Neutrophil (primary cell): ENCODE measurements at regions not wholly inside any gene's neighbourhood (a gene's known extent, or its start where the extent isn't known, plus 50 kb on each side); places are given as distances from the start of the nearest gene placed in this dataset.

ENCODE experiments used
- H3K27ac ChIP-seq: fragments of 200-600 bp; sonication (generic); 2 replicates; pipeline ENCODE4 v1.5.1; 2016; ENCODE audit warnings: mild to moderate bottlenecking, moderate library complexity
- H3K27me3 ChIP-seq: fragments of 200-600 bp; sonication (generic); 2 replicates; pipeline ENCODE4 v1.6.0; 2016; ENCODE audit warnings: mild to moderate bottlenecking
- H3K36me3 ChIP-seq: fragments of 200-600 bp; sonication (generic); 2 replicates; pipeline ENCODE4 v1.5.1; 2017
- H3K4me1 ChIP-seq, 2 experiments: fragments of 200-600 bp in 1 of 2; sonication (generic) in 1 of 2; 1 replicate in 1 of 2; 2 replicates in 1 of 2; pipeline versions ENCODE4 v1.5.1 to v1.6.1; 2013 to 2016; ENCODE audit warnings: low read depth in 1 of 2, low read length in 1 of 2, mild to moderate bottlenecking in 1 of 2, moderate library complexity in 1 of 2; ENCODE audit not compliant: control insufficient read depth in 1 of 2, insufficient read depth in 1 of 2
- H3K4me3 ChIP-seq, 2 experiments: fragments of 200-600 bp in 1 of 2; sonication (generic) in 1 of 2; 1 replicate in 1 of 2; 2 replicates in 1 of 2; pipeline ENCODE4 v1.5.1; 2013 to 2016; ENCODE audit warnings: low read depth in 1 of 2, low read length in 1 of 2, mild to moderate bottlenecking in 1 of 2, moderate library complexity in 1 of 2
- H3K9me3 ChIP-seq: fragments of 200-600 bp; sonication (generic); 2 replicates; pipeline ENCODE4 v1.5.1; 2016
- TF ChIP-seq, protein P1 (sequence below): fragments of 200-600 bp; sonication (generic); IDR thresholded peaks from 2 replicates; pipeline ENCODE4 v1.5.1; 2016; ENCODE audit warnings: antibody characterized with exemption

DNA sequence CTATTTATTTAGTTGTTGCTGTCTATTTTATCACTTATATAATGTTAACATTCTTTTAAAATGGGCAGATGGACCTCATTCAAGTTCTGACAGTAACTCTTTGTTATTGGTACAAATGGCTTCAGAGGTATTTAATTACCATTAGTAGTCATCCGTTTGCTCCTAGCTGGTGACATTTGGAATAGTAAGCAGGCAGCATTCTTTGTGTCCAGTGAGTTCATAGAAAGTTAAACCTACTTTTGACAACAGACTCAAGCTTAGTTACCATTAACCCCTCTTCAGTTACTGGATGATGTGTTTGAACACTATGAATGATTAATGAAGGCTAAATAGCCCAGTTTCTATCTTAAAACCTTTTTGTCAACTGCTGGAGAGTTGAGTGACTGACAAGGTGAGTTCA lies 500.7 kb upstream of the ATP11B start:
- H3K4me1 ChIP-seq, result no peaks in the 10 kb centered on the region

DNA sequence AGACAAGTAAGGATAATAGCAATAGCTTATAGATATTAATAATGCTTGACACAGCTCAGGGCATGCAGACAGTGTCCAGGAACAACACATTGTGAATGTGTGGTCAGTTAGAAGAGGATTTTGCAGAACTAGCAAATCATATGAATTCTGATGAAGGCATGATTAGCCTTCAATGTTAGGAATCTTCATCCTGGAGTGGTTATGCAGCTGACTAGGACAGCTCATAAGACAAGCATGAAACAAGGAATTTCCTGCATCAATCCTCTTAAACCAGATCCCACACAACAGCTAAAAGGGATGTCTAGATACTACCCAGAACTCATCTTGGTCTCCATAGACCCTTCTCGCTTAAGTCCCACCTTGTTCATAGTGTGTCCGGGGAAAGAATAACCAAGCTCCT lies 499.0 kb upstream of the ATP11B start:
- Histone ChIP-seq H3K36me3 (no peaks in the 10 kb centered on the region), H3K4me3 (no peak overlapping the region), H3K9me3 (no peaks in the 10 kb centered on the region), H3K27ac (no peak overlapping the region), H3K4me1 (no peaks in the 10 kb centered on the region), H3K27me3 (no peaks in the 10 kb centered on the region)
- TF ChIP-seq, protein P1, sequence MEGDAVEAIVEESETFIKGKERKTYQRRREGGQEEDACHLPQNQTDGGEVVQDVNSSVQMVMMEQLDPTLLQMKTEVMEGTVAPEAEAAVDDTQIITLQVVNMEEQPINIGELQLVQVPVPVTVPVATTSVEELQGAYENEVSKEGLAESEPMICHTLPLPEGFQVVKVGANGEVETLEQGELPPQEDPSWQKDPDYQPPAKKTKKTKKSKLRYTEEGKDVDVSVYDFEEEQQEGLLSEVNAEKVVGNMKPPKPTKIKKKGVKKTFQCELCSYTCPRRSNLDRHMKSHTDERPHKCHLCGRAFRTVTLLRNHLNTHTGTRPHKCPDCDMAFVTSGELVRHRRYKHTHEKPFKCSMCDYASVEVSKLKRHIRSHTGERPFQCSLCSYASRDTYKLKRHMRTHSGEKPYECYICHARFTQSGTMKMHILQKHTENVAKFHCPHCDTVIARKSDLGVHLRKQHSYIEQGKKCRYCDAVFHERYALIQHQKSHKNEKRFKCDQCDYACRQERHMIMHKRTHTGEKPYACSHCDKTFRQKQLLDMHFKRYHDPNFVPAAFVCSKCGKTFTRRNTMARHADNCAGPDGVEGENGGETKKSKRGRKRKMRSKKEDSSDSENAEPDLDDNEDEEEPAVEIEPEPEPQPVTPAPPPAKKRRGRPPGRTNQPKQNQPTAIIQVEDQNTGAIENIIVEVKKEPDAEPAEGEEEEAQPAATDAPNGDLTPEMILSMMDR, result no peak

More for the DNA sequence above, 500.7 kb upstream of the ATP11B start:
- Histone ChIP-seq H3K36me3 (no peaks in the 10 kb centered on the region), H3K4me3 (no peak overlapping the region), H3K9me3 (no peaks in the 10 kb centered on the region), H3K27ac (no peak overlapping the region), H3K27me3 (no peaks in the 10 kb centered on the region)
- TF ChIP-seq, protein P1, result no peak

DNA sequence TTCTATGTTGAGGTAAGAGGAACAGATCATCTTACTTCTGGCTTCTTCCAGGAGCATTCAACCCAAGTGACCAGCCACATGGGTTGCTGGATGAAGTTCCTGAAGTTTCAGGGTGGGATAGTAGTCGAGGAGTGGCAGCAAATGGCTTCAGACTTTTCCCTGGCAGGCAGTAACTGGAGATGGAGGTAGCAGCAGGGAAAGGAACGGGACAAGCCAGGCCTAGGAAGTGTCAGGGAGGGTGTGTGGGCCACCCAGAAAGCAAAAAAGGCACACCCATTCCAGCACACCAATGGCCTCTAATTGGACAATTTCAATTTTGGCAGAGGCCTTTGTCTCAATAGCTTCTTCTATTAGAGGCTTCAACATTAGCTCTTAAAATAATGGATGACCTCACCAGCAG lies 498.6 kb upstream of the ATP11B start:
- H3K36me3 ChIP-seq, result no peaks in the 10 kb centered on the region
- TF ChIP-seq, protein P1, result no peak
- no peaks in the 10 kb centered on the region for H3K27me3 ChIP-seq

DNA sequence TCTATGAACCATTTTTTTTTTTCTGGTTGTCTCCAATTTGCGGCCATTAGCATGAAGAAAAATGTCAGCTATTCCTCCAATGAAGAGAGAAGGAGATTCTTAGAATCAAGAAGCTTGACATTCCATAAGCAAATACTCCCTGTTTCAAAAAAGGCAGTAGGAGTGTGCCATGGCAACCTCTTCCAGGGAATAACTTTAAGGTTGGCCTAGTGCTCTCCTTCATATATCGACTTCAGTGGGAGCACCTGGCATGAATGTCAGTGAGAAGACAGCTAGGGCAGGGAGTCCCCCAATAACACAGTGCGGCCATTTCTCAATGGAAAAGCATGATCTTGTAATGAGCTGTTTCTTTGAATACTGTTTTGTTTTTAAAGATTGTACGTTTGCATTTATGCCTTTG lies 493.0 kb upstream of the ATP11B start:
- Histone ChIP-seq H3K36me3 (no peaks in the 10 kb centered on the region), H3K27ac (no peak overlapping the region), H3K27me3 (no peaks in the 10 kb centered on the region), H3K4me3 (no peak overlapping the region), H3K9me3 (no peaks in the 10 kb centered on the region), H3K4me1 (no peaks in the 10 kb centered on the region)
- TF ChIP-seq, protein P1, result no peak

More for the DNA sequence above, 498.6 kb upstream of the ATP11B start:
- no peaks in the 10 kb centered on the region for H3K4me1 ChIP-seq
- no peak overlapping the region for H3K27ac ChIP-seq
- H3K4me3 ChIP-seq, result no peak overlapping the region
- no peaks in the 10 kb centered on the region for H3K9me3 ChIP-seq

DNA sequence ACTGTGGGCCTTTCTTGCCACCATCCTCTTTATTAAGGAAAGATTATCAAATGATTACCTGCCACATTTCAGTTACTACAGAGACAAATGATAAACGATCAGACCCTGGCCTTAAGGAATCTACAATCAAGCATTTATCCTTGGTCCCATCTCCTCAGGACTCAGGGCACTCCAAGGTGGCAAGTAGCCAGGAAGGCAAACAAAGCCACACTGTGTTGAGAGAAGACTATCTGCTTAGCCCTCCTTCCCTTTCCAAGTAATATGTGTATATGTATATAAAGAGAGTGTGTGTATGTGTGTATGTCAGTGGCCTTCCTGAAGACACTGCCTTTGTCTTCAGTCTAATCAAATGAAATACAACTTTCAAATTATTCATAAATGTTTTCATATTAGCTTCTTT lies 490.1 kb upstream of the ATP11B start:
- no peak overlapping the region for H3K4me3 ChIP-seq
- no peaks in the 10 kb centered on the region for H3K9me3 ChIP-seq
- no peaks in the 10 kb centered on the region for H3K4me1 ChIP-seq
- no peak overlapping the region for H3K27ac ChIP-seq
- H3K36me3 ChIP-seq, result no peaks in the 10 kb centered on the region
- TF ChIP-seq, protein P1, result no peak
- no peaks in the 10 kb centered on the region for H3K27me3 ChIP-seq
